Small intestine (tissue), 7 donors: ENCODE measurements at regions not wholly inside any gene's neighbourhood (a gene's known extent, or its start where the extent isn't known, plus 50 kb on each side); places are given as distances from the start of the nearest gene placed in this dataset.

ENCODE experiments used
- DNase-seq, 2 donors: peaks; one replicate each; pipeline versions ENCODE4 v3.0.0 to v3.0.0-alpha.2; 2013
- FAIRE-seq: peaks from 2 replicates; lab custom pipeline; 2012; peaks lifted over from hg19 to GRCh38; lab: Jason Lieb, UNC
- H3K27ac ChIP-seq, 3 donors: one replicate each; pipeline ENCODE4 v1.5.1; 2013; ENCODE audit warnings: low read length in 2 of 3, mild to moderate bottlenecking in 2 of 3, control low read depth in 1 of 3, inconsistent platforms in 1 of 3, low read depth in 1 of 3, moderate library complexity in 1 of 3
- H3K27me3 ChIP-seq, 3 donors: one replicate each; pipeline ENCODE4 v1.6.1; 2013; ENCODE audit warnings: low read length in 3 of 3, inconsistent platforms in 1 of 3; ENCODE audit not compliant: control insufficient read depth in 3 of 3, insufficient read depth in 3 of 3
- H3K36me3 ChIP-seq, 3 donors: one replicate each; pipeline ENCODE4 v1.6.1; 2013; ENCODE audit warnings: low read length in 3 of 3, inconsistent platforms in 1 of 3, low read depth in 1 of 3, mild to moderate bottlenecking in 1 of 3, moderate library complexity in 1 of 3; ENCODE audit not compliant: control insufficient read depth in 3 of 3, insufficient read depth in 2 of 3
- H3K4me1 ChIP-seq, 3 donors: one replicate each; pipeline ENCODE4 v1.6.1; 2013; ENCODE audit warnings: low read length in 2 of 3, inconsistent platforms in 1 of 3, low read depth in 1 of 3, mild to moderate bottlenecking in 1 of 3, moderate library complexity in 1 of 3; ENCODE audit not compliant: control insufficient read depth in 3 of 3, insufficient read depth in 2 of 3
- H3K4me3 ChIP-seq, 3 donors: one replicate each; pipeline ENCODE4 v1.5.1; 2013; ENCODE audit warnings: low read length in 3 of 3, control low read depth in 1 of 3, inconsistent platforms in 1 of 3, low read depth in 1 of 3, mild to moderate bottlenecking in 1 of 3, moderate library complexity in 1 of 3
- H3K9me3 ChIP-seq, 2 donors: one replicate each; pipeline ENCODE4 v1.6.1; 2013; ENCODE audit warnings: low read depth in 1 of 2, low read length in 1 of 2; ENCODE audit not compliant: control insufficient read depth in 2 of 2, insufficient read depth in 1 of 2
- WGBS, 3 donors: extraction: QIAGEN DNeasy Blood & Tissue Kit; methylation state at CpG; one replicate each; pipeline ENCODE4 v1.1.7; 2013; 5-methylcytosine and 5-hydroxymethylcytosine counted together
- donor health status: healthy with polysubstance abuse.
- donor health status: control.
- donor health status: control.
- donor health status: Bipolar disorder and iron deficiency.
- donor health status: healthy.

GRCh38 chr1:83554174-83554573, 444.8 kb downstream of the TTLL7 start:
- DNase-seq (no peak), FAIRE-seq (no peak)
- Histone ChIP-seq H3K36me3 (no peaks in the 10 kb centered on the region), H3K4me3 (no peak overlapping the region), H3K27me3 (no peaks in the 10 kb centered on the region), H3K4me1 (no peaks in the 10 kb centered on the region), H3K27ac (no peak overlapping the region), H3K9me3 (no peaks in the 10 kb centered on the region)
- WGBS, 3 donors: 43 to 58% (median 50%) methylated on average over 6 of the region's 6 CpGs

GRCh38 chr1:83552820-83553219, 446.1 kb downstream of the TTLL7 start:
- Histone ChIP-seq H3K4me3 (no peak overlapping the region), H3K4me1 (no peaks in the 10 kb centered on the region), H3K27ac (no peak overlapping the region), H3K9me3 (no peaks in the 10 kb centered on the region), H3K36me3 (no peaks in the 10 kb centered on the region), H3K27me3 (no peaks in the 10 kb centered on the region)
- 87 to 92% (median 88%) methylated on average over 1 of the region's 1 CpG for WGBS, 3 donors
- no peak for FAIRE-seq
- no peak for DNase-seq

- DNase-seq (no peak), FAIRE-seq (no peak)
- Histone ChIP-seq H3K4me3 (no peak overlapping the region), H3K36me3 (no peaks in the 10 kb centered on the region), H3K27me3 (no peaks in the 10 kb centered on the region), H3K9me3 (no peaks in the 10 kb centered on the region), H3K4me1 (no peaks in the 10 kb centered on the region), H3K27ac (no peak overlapping the region)
- 88 to 97% (median 94%) methylated on average over 1 of the region's 1 CpG for WGBS, 3 donors
Measured at GRCh38 chr1:83548311-83548710, 450.6 kb downstream of the TTLL7 start.

- 89 to 90% (median 90%) methylated on average over 6 of the region's 6 CpGs for WGBS, 3 donors
Measured at GRCh38 chr1:83547901-83548300, 451.0 kb downstream of the TTLL7 start.

GRCh38 chr1:83546874-83547273, 452.1 kb downstream of the TTLL7 start:
- Histone ChIP-seq H3K4me3 (no peak overlapping the region), H3K36me3 (no peaks in the 10 kb centered on the region), H3K9me3 (no peaks in the 10 kb centered on the region), H3K4me1 (no peaks in the 10 kb centered on the region), H3K27ac (no peak overlapping the region), H3K27me3 (no peaks in the 10 kb centered on the region)
- no peak for DNase-seq
- WGBS, 3 donors: 56 to 81% (median 75%) methylated on average over 1 of the region's 1 CpG
- FAIRE-seq: no peak

More at GRCh38 chr1:83547901-83548300, 451.0 kb downstream of the TTLL7 start:
- FAIRE-seq (no peak), DNase-seq (no peak)
- Histone ChIP-seq H3K9me3 (no peaks in the 10 kb centered on the region), H3K4me3 (no peak overlapping the region), H3K27ac (no peak overlapping the region), H3K4me1 (no peaks in the 10 kb centered on the region), H3K27me3 (no peaks in the 10 kb centered on the region), H3K36me3 (no peaks in the 10 kb centered on the region)

GRCh38 chr1:83545066-83545862, 453.7 kb downstream of the TTLL7 start:
- no peak overlapping the region for H3K27ac ChIP-seq
- H3K4me1 ChIP-seq: no peaks in the 10 kb centered on the region
- H3K9me3 ChIP-seq: no peaks in the 10 kb centered on the region
- FAIRE-seq (no peak), DNase-seq (no peak)
- 75 to 77% (median 76%) methylated on average over 5 of the region's 5 CpGs for WGBS, 3 donors
- H3K4me3 ChIP-seq: no peak overlapping the region
- no peaks in the 10 kb centered on the region for H3K27me3 ChIP-seq
- H3K36me3 ChIP-seq: no peaks in the 10 kb centered on the region

GRCh38 chr1:83543222-83543973, 455.5 kb downstream of the TTLL7 start:
- no peaks in the 10 kb centered on the region for H3K36me3 ChIP-seq
- H3K9me3 ChIP-seq: no peaks in the 10 kb centered on the region
- 77 to 91% (median 79%) methylated on average over 3 of the region's 3 CpGs for WGBS, 3 donors
- H3K27ac ChIP-seq: no peak overlapping the region
- H3K4me3 ChIP-seq: no peak overlapping the region
- no peaks in the 10 kb centered on the region for H3K27me3 ChIP-seq
- FAIRE-seq (no peak), DNase-seq (no peak)
- H3K4me1 ChIP-seq: no peaks in the 10 kb centered on the region

- no peaks in the 10 kb centered on the region for H3K27me3 ChIP-seq
- DNase-seq: no peak
- WGBS, 3 donors: 83 to 90% (median 87%) methylated on average over 2 of the region's 2 CpGs
- H3K36me3 ChIP-seq: no peaks in the 10 kb centered on the region
- H3K4me3 ChIP-seq: no peak overlapping the region
- H3K4me1 ChIP-seq: no peaks in the 10 kb centered on the region
- H3K27ac ChIP-seq: no peak overlapping the region
- no peak for FAIRE-seq
- no peaks in the 10 kb centered on the region for H3K9me3 ChIP-seq
Measured at GRCh38 chr1:83531521-83532309, 467.2 kb downstream of the TTLL7 start.
